A549 (cell line): ENCODE measurements at regions not wholly inside any gene's neighbourhood (a gene's known extent, or its start where the extent isn't known, plus 50 kb on each side); places are given as distances from the start of the nearest gene placed in this dataset.

Experiments
- CEBPB ChIP-seq, 2 experiments: fragments of >200 bp in 1 of 2; sonication (Bioruptor Twin) in 1 of 2; formaldehyde crosslinking in 1 of 2; IDR thresholded peaks; 2 replicates each; pipeline ENCODE4 v1.6.1; 2012 to 2016
- CHD2 ChIP-seq: fragments of 150-350 bp; IDR thresholded peaks from 2 replicates; pipeline ENCODE4 v1.6.1; 2014; ENCODE audit warnings: low read length; ENCODE audit not compliant: partially characterized antibody
- CTCF ChIP-seq: fragments of >200 bp; sonication (Bioruptor Twin); formaldehyde crosslinking; IDR thresholded peaks from 3 replicates; pipeline ENCODE4 v1.5.1; 2016
- EP300 ChIP-seq, 2 experiments: fragments of >200 bp; sonication (Bioruptor Twin); formaldehyde crosslinking; IDR thresholded peaks; 2 replicates in 1 of 2; 3 replicates in 1 of 2; pipeline ENCODE4 v1.6.1; 2016 to 2017
- ESRRA ChIP-seq: fragments of 150-350 bp; IDR thresholded peaks from 2 replicates; pipeline ENCODE4 v1.6.1; 2014; ENCODE audit warnings: mild to moderate bottlenecking, low read length, borderline replicate concordance
- HDAC2 ChIP-seq: fragments of 200-600 bp; sonication (generic); IDR thresholded peaks from 2 replicates; pipeline ENCODE4 v1.6.1; 2016
- MYC ChIP-seq: IDR thresholded peaks from 2 replicates; pipeline ENCODE4 v1.6.1; 2012; ENCODE audit warnings: mild to moderate bottlenecking, inconsistent platforms, low read length, improper control_type of control experiment, borderline replicate concordance
- POLR2A ChIP-seq: IDR thresholded peaks from 2 replicates; pipeline ENCODE4 v1.6.1; 2012; ENCODE audit warnings: mild to moderate bottlenecking, low read length
- RNF2 ChIP-seq: fragments of 200-600 bp; sonication (generic); IDR thresholded peaks from 2 replicates; pipeline ENCODE4 v1.6.1; 2016; ENCODE audit warnings: low read depth, mild to moderate bottlenecking, antibody characterized with exemption, moderate library complexity, borderline replicate concordance
- SREBF2 ChIP-seq: fragments of 450-650 bp; IDR thresholded peaks from 2 replicates; pipeline ENCODE4 v1.6.1; 2014; ENCODE audit warnings: mild to moderate bottlenecking, moderate library complexity

- TF ChIP-seq CTCF (no peak), MYC (no peak), POLR2A (no peak), RNF2 (no peak), ESRRA (no peak), EP300 (IDR thresholded peaks at IDR 0.05) (no peak), CHD2 (no peak), HDAC2 (no peak), SREBF2 (no peak), CEBPB (IDR thresholded peaks at IDR 0.05) (no peak)
Observed at GRCh38 chr6:150465610-150466009, 96.8 kb downstream of the IYD start.
